ENCODE measurements at regions not wholly inside any gene's neighbourhood (a gene's known extent, or its start where the extent isn't known, plus 50 kb on each side); places are given as distances from the start of the nearest gene placed in this dataset.

DNA sequence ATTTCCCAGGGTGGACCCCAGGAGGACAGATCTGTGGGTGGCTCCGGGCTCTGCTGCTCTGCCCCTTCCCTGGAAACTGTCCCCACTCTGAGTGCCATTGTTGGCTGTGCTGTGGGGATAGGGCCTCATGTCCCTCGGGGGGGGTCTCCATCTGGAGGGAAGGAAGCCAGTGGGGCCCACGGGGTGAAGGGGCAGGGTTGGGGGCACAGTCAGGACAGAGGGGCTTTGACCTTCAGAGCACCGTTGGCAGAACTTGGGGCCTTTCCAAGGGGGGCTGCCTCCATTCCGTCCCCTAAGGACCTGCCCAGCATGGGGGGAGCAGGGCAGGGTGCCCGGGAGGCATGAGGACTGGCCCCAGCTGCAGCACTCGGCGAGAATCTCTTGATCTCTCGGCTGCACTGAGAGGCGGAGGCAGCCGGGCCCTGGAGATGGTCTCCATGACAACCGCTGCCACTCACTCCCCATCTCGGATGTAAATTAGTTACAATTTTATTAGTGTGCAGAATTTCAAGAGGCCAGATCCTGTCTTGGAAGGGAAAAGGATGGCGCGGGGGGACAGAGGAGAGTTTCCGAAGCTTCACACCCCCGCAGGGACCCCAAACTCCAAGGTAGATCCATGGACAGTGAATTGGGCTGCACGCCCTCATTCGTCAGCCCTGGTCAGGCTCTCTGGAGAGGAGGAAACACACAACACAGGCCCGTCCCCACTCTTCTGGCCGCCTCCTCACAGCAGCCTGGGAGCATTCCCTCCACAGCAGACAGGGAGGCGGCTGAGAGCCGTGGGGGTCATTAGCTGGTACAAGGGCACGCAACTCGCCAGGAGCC, 216.2 kb upstream of the IER5L start:
- no peak for ATAC-seq (ENCODE audit: insufficient number of reproducible peaks, low FRiP score, low read depth)
- H3K4me3 ChIP-seq: no peak overlapping the region
- H3K4me1 ChIP-seq (ENCODE audit: control insufficient read depth in 1 of 2, low read depth in 2 of 2): no peaks in the 10 kb centered on the region
- no peaks in the 10 kb centered on the region for H3K9me3 ChIP-seq
- no peak for DNase-seq (ENCODE audit: low spot score)
- H3K27ac ChIP-seq: no peak overlapping the region
- no peaks in the 10 kb centered on the region for H3K36me3 ChIP-seq
- H3K27me3 ChIP-seq (replicated peaks; ENCODE audit: insufficient read depth): no peaks in the 10 kb centered on the region
- TF ChIP-seq, protein P1, sequence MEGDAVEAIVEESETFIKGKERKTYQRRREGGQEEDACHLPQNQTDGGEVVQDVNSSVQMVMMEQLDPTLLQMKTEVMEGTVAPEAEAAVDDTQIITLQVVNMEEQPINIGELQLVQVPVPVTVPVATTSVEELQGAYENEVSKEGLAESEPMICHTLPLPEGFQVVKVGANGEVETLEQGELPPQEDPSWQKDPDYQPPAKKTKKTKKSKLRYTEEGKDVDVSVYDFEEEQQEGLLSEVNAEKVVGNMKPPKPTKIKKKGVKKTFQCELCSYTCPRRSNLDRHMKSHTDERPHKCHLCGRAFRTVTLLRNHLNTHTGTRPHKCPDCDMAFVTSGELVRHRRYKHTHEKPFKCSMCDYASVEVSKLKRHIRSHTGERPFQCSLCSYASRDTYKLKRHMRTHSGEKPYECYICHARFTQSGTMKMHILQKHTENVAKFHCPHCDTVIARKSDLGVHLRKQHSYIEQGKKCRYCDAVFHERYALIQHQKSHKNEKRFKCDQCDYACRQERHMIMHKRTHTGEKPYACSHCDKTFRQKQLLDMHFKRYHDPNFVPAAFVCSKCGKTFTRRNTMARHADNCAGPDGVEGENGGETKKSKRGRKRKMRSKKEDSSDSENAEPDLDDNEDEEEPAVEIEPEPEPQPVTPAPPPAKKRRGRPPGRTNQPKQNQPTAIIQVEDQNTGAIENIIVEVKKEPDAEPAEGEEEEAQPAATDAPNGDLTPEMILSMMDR (IDR thresholded peaks at IDR 0.05): no peak

DNA sequence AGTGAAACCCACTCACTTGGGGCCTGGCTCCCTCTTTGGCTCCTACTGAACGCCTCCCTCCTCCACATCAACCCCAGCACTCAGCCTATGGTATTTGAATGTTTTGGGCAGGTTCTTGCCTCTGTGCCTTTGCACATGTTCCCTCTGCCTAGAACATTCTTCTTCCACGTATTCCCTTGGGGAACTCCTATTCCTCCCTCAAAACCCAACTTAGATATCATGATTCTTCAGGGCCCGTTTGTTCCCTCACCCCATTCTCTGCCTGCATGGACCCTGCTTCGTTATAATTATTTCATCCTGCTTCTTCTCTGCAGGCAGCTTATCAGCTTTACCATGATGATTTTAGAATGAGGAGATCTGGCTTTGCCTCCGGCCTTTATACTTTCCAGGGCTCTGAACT, 215.0 kb upstream of the IER5L start:
- Histone ChIP-seq H3K9me3 (no peaks in the 10 kb centered on the region), H3K4me1 (ENCODE audit: control insufficient read depth in 1 of 2, low read depth in 2 of 2) (no peaks in the 10 kb centered on the region), H3K27me3 (replicated peaks; ENCODE audit: insufficient read depth) (no peaks in the 10 kb centered on the region), H3K4me3 (no peak overlapping the region), H3K27ac (no peak overlapping the region), H3K36me3 (no peaks in the 10 kb centered on the region)
- TF ChIP-seq, protein P1 (IDR thresholded peaks at IDR 0.05): no peak
- DNase-seq (ENCODE audit: low spot score): no peak
- no peak for ATAC-seq (ENCODE audit: insufficient number of reproducible peaks, low FRiP score, low read depth)

DNA sequence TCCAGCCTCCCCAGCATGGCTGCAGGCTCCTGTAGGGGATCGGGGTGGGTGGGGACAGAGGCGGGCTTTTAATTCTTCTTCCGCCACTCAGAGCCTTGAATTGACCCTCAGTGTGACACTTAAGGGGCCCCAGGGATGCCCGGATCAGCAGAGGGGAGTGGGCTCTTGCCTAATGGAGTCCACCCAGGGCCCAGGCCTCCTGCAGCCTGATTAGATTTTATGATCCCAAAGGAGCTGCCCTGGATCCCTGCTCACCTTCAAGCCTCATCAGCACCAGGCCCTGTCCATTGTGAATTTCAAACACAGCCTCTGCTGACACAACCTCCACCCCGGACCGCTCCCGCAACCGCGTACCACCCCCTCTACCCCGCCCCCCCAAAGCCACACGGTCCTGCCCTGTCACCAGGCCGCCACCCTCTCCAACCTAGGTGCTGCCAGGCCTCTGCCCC, 214.1 kb upstream of the IER5L start:
- Histone ChIP-seq H3K27ac (no peak overlapping the region), H3K4me1 (ENCODE audit: control insufficient read depth in 1 of 2, low read depth in 2 of 2) (no peaks in the 10 kb centered on the region), H3K4me3 (no peak overlapping the region), H3K9me3 (no peaks in the 10 kb centered on the region), H3K36me3 (no peaks in the 10 kb centered on the region), H3K27me3 (replicated peaks; ENCODE audit: insufficient read depth) (no peaks in the 10 kb centered on the region)
- TF ChIP-seq, protein P1 (IDR thresholded peaks at IDR 0.05): no peak
- DNase-seq (ENCODE audit: low spot score) (no peak), ATAC-seq (ENCODE audit: insufficient number of reproducible peaks, low FRiP score, low read depth) (no peak)

DNA sequence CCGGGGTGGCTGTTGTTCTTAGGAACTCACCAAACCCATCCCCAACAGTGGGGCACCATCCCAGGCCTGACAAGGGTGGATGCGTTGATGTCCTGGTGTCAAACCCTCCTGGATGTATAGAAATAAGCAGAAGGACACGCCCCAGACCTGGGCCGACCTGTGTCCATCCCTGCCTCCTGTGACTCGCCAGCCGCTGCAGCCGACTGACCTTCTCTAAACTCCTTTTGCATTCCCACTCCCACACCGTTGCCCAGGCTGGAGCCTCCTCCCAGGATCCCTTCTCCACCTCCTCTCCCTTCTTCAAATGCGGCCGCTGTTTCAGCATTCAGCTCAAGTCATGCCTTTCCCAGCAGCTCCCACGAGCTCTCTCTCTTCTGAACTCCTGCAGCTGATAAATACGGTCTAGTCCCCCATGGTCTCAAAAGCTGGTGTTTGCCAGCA, 213.2 kb upstream of the IER5L start:
- Histone ChIP-seq H3K4me1 (ENCODE audit: control insufficient read depth in 1 of 2, low read depth in 2 of 2) (no peaks in the 10 kb centered on the region), H3K27me3 (replicated peaks; ENCODE audit: insufficient read depth) (no peaks in the 10 kb centered on the region), H3K36me3 (no peaks in the 10 kb centered on the region), H3K27ac (no peak overlapping the region), H3K9me3 (no peaks in the 10 kb centered on the region), H3K4me3 (no peak overlapping the region)
- ATAC-seq (ENCODE audit: insufficient number of reproducible peaks, low FRiP score, low read depth): no peak
- DNase-seq (ENCODE audit: low spot score): no peak
- TF ChIP-seq, protein P1 (IDR thresholded peaks at IDR 0.05): no peak

DNA sequence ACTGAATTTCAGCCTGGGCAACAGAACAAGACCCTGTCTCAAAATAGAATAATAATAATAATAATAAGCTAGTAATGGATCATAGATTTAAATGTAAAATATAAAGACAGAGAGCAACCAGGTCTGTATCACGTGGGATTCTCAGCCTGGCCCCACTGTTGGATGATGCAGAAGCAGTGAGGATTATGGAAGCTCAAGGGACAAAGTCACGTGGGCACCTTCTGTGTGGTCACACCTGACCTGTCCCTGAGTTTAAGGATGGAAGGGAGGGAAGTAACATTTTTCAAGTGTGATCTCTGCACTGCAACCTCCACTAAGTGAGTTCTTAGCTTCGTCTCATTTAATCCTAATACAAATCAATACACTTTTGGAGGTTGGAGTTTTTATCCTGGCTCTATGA, 212.5 kb upstream of the IER5L start:
- no peaks in the 10 kb centered on the region for H3K36me3 ChIP-seq
- H3K27ac ChIP-seq: no peak overlapping the region
- H3K4me3 ChIP-seq: no peak overlapping the region
- no peaks in the 10 kb centered on the region for H3K4me1 ChIP-seq (ENCODE audit: control insufficient read depth in 1 of 2, low read depth in 2 of 2)
- TF ChIP-seq, protein P1 (IDR thresholded peaks at IDR 0.05): no peak
- H3K27me3 ChIP-seq (replicated peaks; ENCODE audit: insufficient read depth): no peaks in the 10 kb centered on the region
- H3K9me3 ChIP-seq: no peaks in the 10 kb centered on the region
- ATAC-seq (ENCODE audit: insufficient number of reproducible peaks, low FRiP score, low read depth) (no peak), DNase-seq (ENCODE audit: low spot score) (no peak)
